HL-60 (cell line): ENCODE measurements at regions not wholly inside any gene's neighbourhood (a gene's known extent, or its start where the extent isn't known, plus 50 kb on each side); places are given as distances from the start of the nearest gene placed in this dataset.

ENCODE experiments used
- DNase-seq, 2 experiments: peaks; one replicate each; pipeline ENCODE4 v3.0.0-alpha.2; 2010 to 2020; ENCODE audit warnings: low read depth in 1 of 2, low spot score in 1 of 2
- H3K27ac ChIP-seq: fragments of 250-450 bp; sonication (Bioruptor Pico); replicated peaks from 2 replicates; pipeline ENCODE4 v1.5.1; 2020; ENCODE audit warnings: mild to moderate bottlenecking, moderate library complexity
- H3K27me3 ChIP-seq: fragments of 250-450 bp; sonication (Bioruptor Pico); 2 replicates; pipeline ENCODE4 v1.5.1; 2021; ENCODE audit warnings: mild to moderate bottlenecking, moderate library complexity; ENCODE audit not compliant: insufficient read depth, poor library complexity, severe bottlenecking
- H3K4me3 ChIP-seq: replicated peaks from 2 replicates; pipeline ENCODE4 v1.5.1; 2011; ENCODE audit warnings: mild to moderate bottlenecking, control low read depth, low read length; ENCODE audit not compliant: insufficient read depth
- GABPA ChIP-seq: IDR thresholded peaks from 2 replicates; pipeline ENCODE4 v1.6.1; 2012; ENCODE audit warnings: low read depth
- POLR2AphosphoS5 ChIP-seq: IDR thresholded peaks from 2 replicates; pipeline ENCODE4 v1.6.1; 2012; ENCODE audit warnings: low read depth
- SPI1 ChIP-seq: IDR thresholded peaks from 2 replicates; pipeline ENCODE4 v1.6.1; 2012; ENCODE audit warnings: low read depth, mild to moderate bottlenecking, borderline replicate concordance
- TF ChIP-seq, protein P1 (sequence below): IDR thresholded peaks from one replicate; pipeline ENCODE4 v1.5.1; 2011; ENCODE audit warnings: low read length, control low read depth, inconsistent platforms; ENCODE audit not compliant: insufficient read depth
- TF ChIP-seq, protein P2 (sequence below): IDR thresholded peaks from 2 replicates; pipeline ENCODE4 v1.6.1; 2012; ENCODE audit warnings: low read depth; ENCODE audit not compliant: insufficient replicate concordance

DNA sequence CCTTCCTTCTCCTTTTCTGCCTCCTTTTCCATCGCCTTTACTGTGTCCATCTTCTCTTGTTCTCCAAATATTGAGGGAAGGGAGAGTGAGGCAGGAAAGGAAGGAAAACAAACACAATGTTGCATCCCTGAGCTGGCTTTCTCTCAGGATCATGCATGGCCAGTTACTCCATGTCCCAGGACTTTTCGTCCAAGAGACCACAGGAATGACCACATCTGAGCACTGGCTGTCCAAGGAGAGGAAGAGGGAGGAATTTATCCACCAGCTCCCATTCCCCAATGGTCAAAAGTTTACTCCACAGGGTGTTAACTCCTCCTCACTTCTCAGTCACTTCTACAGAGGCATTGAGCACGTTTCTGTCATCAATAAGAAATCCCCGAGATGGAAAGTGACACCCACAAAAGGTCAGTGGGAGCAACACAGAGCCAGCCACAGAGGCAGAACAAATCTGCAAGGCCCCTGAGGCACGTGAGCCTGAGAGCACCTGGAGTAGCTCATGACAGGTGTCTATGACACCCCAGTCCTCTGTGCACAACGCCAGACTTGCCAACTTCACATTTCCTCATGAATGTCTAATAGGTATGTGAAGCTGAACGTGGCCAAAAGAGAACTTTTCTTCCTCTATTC is 177.3 kb upstream of the NUDT4 start:
- no peak for TF ChIP-seq SPI1
- TF ChIP-seq POLR2AphosphoS5 = no peak
- TF ChIP-seq, protein P1, sequence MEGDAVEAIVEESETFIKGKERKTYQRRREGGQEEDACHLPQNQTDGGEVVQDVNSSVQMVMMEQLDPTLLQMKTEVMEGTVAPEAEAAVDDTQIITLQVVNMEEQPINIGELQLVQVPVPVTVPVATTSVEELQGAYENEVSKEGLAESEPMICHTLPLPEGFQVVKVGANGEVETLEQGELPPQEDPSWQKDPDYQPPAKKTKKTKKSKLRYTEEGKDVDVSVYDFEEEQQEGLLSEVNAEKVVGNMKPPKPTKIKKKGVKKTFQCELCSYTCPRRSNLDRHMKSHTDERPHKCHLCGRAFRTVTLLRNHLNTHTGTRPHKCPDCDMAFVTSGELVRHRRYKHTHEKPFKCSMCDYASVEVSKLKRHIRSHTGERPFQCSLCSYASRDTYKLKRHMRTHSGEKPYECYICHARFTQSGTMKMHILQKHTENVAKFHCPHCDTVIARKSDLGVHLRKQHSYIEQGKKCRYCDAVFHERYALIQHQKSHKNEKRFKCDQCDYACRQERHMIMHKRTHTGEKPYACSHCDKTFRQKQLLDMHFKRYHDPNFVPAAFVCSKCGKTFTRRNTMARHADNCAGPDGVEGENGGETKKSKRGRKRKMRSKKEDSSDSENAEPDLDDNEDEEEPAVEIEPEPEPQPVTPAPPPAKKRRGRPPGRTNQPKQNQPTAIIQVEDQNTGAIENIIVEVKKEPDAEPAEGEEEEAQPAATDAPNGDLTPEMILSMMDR = no peak
- no peak for TF ChIP-seq GABPA
- TF ChIP-seq, protein P2, sequence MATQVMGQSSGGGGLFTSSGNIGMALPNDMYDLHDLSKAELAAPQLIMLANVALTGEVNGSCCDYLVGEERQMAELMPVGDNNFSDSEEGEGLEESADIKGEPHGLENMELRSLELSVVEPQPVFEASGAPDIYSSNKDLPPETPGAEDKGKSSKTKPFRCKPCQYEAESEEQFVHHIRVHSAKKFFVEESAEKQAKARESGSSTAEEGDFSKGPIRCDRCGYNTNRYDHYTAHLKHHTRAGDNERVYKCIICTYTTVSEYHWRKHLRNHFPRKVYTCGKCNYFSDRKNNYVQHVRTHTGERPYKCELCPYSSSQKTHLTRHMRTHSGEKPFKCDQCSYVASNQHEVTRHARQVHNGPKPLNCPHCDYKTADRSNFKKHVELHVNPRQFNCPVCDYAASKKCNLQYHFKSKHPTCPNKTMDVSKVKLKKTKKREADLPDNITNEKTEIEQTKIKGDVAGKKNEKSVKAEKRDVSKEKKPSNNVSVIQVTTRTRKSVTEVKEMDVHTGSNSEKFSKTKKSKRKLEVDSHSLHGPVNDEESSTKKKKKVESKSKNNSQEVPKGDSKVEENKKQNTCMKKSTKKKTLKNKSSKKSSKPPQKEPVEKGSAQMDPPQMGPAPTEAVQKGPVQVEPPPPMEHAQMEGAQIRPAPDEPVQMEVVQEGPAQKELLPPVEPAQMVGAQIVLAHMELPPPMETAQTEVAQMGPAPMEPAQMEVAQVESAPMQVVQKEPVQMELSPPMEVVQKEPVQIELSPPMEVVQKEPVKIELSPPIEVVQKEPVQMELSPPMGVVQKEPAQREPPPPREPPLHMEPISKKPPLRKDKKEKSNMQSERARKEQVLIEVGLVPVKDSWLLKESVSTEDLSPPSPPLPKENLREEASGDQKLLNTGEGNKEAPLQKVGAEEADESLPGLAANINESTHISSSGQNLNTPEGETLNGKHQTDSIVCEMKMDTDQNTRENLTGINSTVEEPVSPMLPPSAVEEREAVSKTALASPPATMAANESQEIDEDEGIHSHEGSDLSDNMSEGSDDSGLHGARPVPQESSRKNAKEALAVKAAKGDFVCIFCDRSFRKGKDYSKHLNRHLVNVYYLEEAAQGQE = no peak
- DNase-seq = no peak
- Histone ChIP-seq H3K27ac (no peak overlapping the region), H3K4me3 (no peak overlapping the region), H3K27me3 (no peaks in the 10 kb centered on the region)

DNA sequence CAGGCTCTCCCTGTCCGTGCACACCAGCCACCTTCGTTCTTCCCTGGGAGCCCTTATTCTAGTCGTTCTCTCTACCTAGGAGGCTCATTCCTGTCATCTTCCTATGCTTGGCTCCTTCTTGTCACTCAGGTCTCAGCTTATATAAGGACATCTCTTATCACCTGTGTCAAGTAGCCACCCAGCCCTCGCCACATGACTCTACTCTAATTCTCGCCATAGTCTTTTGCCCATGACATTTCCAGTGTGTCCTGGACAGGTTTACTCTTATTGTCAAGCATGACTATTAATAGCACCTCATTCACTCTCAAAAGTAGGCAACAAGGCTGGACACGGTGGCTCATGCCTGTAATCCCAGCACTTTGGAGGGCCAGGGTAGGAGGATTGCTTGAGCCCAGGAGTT is 175.7 kb upstream of the NUDT4 start:
- no peak for DNase-seq
- Histone ChIP-seq H3K27me3 (no peaks in the 10 kb centered on the region), H3K27ac (no peak overlapping the region), H3K4me3 (no peak overlapping the region)
- TF ChIP-seq SPI1 (no peak), POLR2AphosphoS5 (no peak), GABPA (no peak)
- TF ChIP-seq, protein P2 = no peak
- TF ChIP-seq, protein P1 = no peak

DNA sequence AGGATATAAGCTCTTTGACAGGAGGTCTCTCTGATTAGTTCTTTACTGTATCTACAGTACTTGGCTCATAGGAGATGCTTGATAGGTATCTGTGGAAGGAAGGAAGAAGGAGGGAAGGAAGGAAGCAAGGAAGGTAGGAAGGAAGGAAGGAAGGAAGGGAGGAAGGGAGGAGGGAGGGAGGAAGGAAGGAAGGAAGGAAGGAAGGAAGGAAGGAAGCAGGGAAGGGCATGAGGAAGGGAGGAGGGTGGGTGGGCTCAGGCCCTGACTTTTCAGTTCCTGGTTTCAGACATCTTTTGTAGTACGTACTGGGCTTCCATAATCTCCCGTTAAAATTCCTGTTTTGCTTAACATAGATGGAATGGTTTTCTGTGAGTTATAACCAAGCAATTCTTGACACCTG is 175.0 kb upstream of the NUDT4 start:
- Histone ChIP-seq H3K27me3 (no peaks in the 10 kb centered on the region), H3K27ac (no peak overlapping the region), H3K4me3 (no peak overlapping the region)
- DNase-seq = no peak
- no peak for TF ChIP-seq SPI1
- no peak for TF ChIP-seq GABPA
- TF ChIP-seq, protein P2 = no peak
- TF ChIP-seq, protein P1 = no peak
- TF ChIP-seq POLR2AphosphoS5 = no peak
